ENCODE measurements at regions not wholly inside any gene's neighbourhood (a gene's known extent, or its start where the extent isn't known, plus 50 kb on each side); places are given as distances from the start of the nearest gene placed in this dataset.

- TF ChIP-seq POLR2A (IDR thresholded peaks at IDR 0.05): no peak
- TF ChIP-seq CTCF (IDR thresholded peaks at IDR 0.05): no peak
- TF ChIP-seq POLR2AphosphoS5 (IDR thresholded peaks at IDR 0.05): no peak
Observed at GRCh38 chr21:34305605-34306604, 57.9 kb upstream of the KCNE2 start.

Measured in breast epithelium (tissue), 3 donors.